ENCODE measurements at regions not wholly inside any gene's neighbourhood (a gene's known extent, or its start where the extent isn't known, plus 50 kb on each side); places are given as distances from the start of the nearest gene placed in this dataset.
"Not testable (repeated sequence)": the region's sequence is repeated elsewhere in the genome, so short reads cannot be mapped to it uniquely, and the experiment has no call there.

- no peak for DNase-seq
Measured at GRCh38 chr7:34396437-34397064, 261.5 kb upstream of the NPSR1 start.

- DNase-seq: no peak
Measured at GRCh38 chr7:34401776-34402175, 256.2 kb upstream of the NPSR1 start.

GRCh38 chr7:34406848-34407530, 251.0 kb upstream of the NPSR1 start:
- DNase-seq: no peak

- no peak for DNase-seq
Measured at GRCh38 chr7:34407586-34407985, 250.4 kb upstream of the NPSR1 start.

- DNase-seq: no peak
Measured at GRCh38 chr7:34417781-34418180, 240.2 kb upstream of the NPSR1 start.

GRCh38 chr7:34421526-34421925, 236.5 kb upstream of the NPSR1 start:
- DNase-seq: no peak

GRCh38 chr7:34425194-34425593, 232.8 kb upstream of the NPSR1 start:
- no peak for DNase-seq

- DNase-seq: no peak
Measured at GRCh38 chr7:34425631-34426384, 232.2 kb upstream of the NPSR1 start.

GRCh38 chr7:34430456-34430855, 227.6 kb upstream of the NPSR1 start:
- no peak for DNase-seq

- no peak for DNase-seq
Measured at GRCh38 chr7:34438436-34438835, 219.6 kb upstream of the NPSR1 start.

GRCh38 chr7:34445653-34446052, 212.4 kb upstream of the NPSR1 start:
- no peak for DNase-seq

- not testable (repeated sequence) for DNase-seq
Measured at GRCh38 chr7:34448531-34448930, 209.5 kb upstream of the NPSR1 start.

- DNase-seq: no peak
Measured at GRCh38 chr7:34449765-34450164, 208.3 kb upstream of the NPSR1 start.

- DNase-seq: no peak
Measured at GRCh38 chr7:34451183-34451582, 206.8 kb upstream of the NPSR1 start.

GRCh38 chr7:34451923-34452322, 206.1 kb upstream of the NPSR1 start:
- DNase-seq: no peak

- DNase-seq: no peak
Measured at GRCh38 chr7:34452363-34452762, 205.7 kb upstream of the NPSR1 start.

GRCh38 chr7:34453150-34453549, 204.9 kb upstream of the NPSR1 start:
- DNase-seq: no peak

GRCh38 chr7:34454381-34454780, 203.6 kb upstream of the NPSR1 start:
- DNase-seq: no peak

- no peak for DNase-seq
Measured at GRCh38 chr7:34457329-34457728, 200.7 kb upstream of the NPSR1 start.

- DNase-seq: no peak
Measured at GRCh38 chr7:34463830-34464229, 194.2 kb upstream of the NPSR1 start.

- DNase-seq: no peak
Measured at GRCh38 chr7:34471844-34472243, 186.2 kb upstream of the NPSR1 start.

GRCh38 chr7:34486371-34486770, 171.6 kb upstream of the NPSR1 start:
- no peak for DNase-seq

- no peak for DNase-seq
Measured at GRCh38 chr7:34487391-34488115, 170.5 kb upstream of the NPSR1 start.
